ENCODE measurements at regions not wholly inside any gene's neighbourhood (a gene's known extent, or its start where the extent isn't known, plus 50 kb on each side); places are given as distances from the start of the nearest gene placed in this dataset.

GRCh38 chr4:33873791-33874190, 2370.5 kb downstream of the ARAP2 start:
- no peak for TF ChIP-seq CTCF (IDR thresholded peaks at IDR 0.05)
- no peak overlapping the region for H3K27ac ChIP-seq (ENCODE audit: low read depth in 1 of 2, low read length in 2 of 2)
- H3K4me3 Mint-ChIP-seq: no peak overlapping the region
- intact Hi-C loops (cut with DNase I, micrococcal nuclease): no loop called here
- H3K4me1 ChIP-seq (ENCODE audit: insufficient read depth, low read length): no peaks in the 10 kb centered on the region
- H3K27me3 Mint-ChIP-seq: no peaks in the 10 kb centered on the region
- no peak for ATAC-seq (ENCODE audit: poor library complexity)
- CTCF ChIA-PET: no interaction called here
- H3K9me3 ChIP-seq (ENCODE audit: control insufficient read depth in 1 of 2, insufficient read depth in 1 of 2, low read length in 2 of 2): no peaks in the 10 kb centered on the region
- H3K27me3 ChIP-seq (ENCODE audit: control insufficient read depth in 1 of 2, insufficient read depth in 2 of 2, low read length in 2 of 2): no peaks in the 10 kb centered on the region
- H3K4me3 ChIP-seq (ENCODE audit: low read length): no peak overlapping the region
- no peaks in the 10 kb centered on the region for H3K36me3 ChIP-seq (ENCODE audit: insufficient read depth, low read length)
- POLR2A ChIA-PET: no interaction called here
- DNase-seq: no peak
- H3K27ac Mint-ChIP-seq: no peak overlapping the region
- H3K4me1 Mint-ChIP-seq (ENCODE audit: low read depth): no peaks in the 10 kb centered on the region
- H3K9me3 Mint-ChIP-seq: peaks cover 19% of the 10 kb centered on the region
- H3K36me3 Mint-ChIP-seq (ENCODE audit: low read depth): no peaks in the 10 kb centered on the region

GRCh38 chr4:33878710-33879109, 2365.6 kb downstream of the ARAP2 start:
- no peaks in the 10 kb centered on the region for H3K4me1 ChIP-seq (ENCODE audit: insufficient read depth, low read length)
- Mint-ChIP-seq H3K36me3 (ENCODE audit: low read depth) (no peaks in the 10 kb centered on the region), H3K9me3 (peaks cover 15% of the 10 kb centered on the region), H3K27ac (no peak overlapping the region), H3K4me3 (no peak overlapping the region), H3K4me1 (ENCODE audit: low read depth) (no peaks in the 10 kb centered on the region), H3K27me3 (no peaks in the 10 kb centered on the region)
- no peak overlapping the region for H3K4me3 ChIP-seq (ENCODE audit: low read length)
- intact Hi-C loops (cut with DNase I, micrococcal nuclease): no loop called here
- ATAC-seq (ENCODE audit: poor library complexity): no peak
- no peaks in the 10 kb centered on the region for H3K27me3 ChIP-seq (ENCODE audit: control insufficient read depth in 1 of 2, insufficient read depth in 2 of 2, low read length in 2 of 2)
- H3K9me3 ChIP-seq (ENCODE audit: control insufficient read depth in 1 of 2, insufficient read depth in 1 of 2, low read length in 2 of 2): peaks cover 0 to 5% of the 10 kb centered on the region in 2 experiments
- ChIA-PET CTCF (no interaction called here), POLR2A (no interaction called here)
- H3K27ac ChIP-seq (ENCODE audit: low read depth in 1 of 2, low read length in 2 of 2): no peak overlapping the region
- no peak for TF ChIP-seq CTCF (IDR thresholded peaks at IDR 0.05)
- no peak for DNase-seq
- H3K36me3 ChIP-seq (ENCODE audit: insufficient read depth, low read length): no peaks in the 10 kb centered on the region

- POLR2A ChIA-PET: no interaction called here
- CTCF ChIA-PET: no interaction called here
- ATAC-seq (ENCODE audit: poor library complexity): no peak
Observed at GRCh38 chr4:33881176-33881575, 2363.1 kb downstream of the ARAP2 start.

More at GRCh38 chr4:33881176-33881575, 2363.1 kb downstream of the ARAP2 start:
- H3K4me3 Mint-ChIP-seq: no peak overlapping the region
- intact Hi-C loops (cut with DNase I, micrococcal nuclease): no loop called here
- H3K4me1 Mint-ChIP-seq (ENCODE audit: low read depth): no peaks in the 10 kb centered on the region
- no peaks in the 10 kb centered on the region for H3K36me3 Mint-ChIP-seq (ENCODE audit: low read depth)
- Histone ChIP-seq H3K9me3 (ENCODE audit: control insufficient read depth in 1 of 2, insufficient read depth in 1 of 2, low read length in 2 of 2) (peaks cover 0 to 5% of the 10 kb centered on the region in 2 experiments), H3K4me1 (ENCODE audit: insufficient read depth, low read length) (no peaks in the 10 kb centered on the region), H3K4me3 (ENCODE audit: low read length) (no peak overlapping the region), H3K27me3 (ENCODE audit: control insufficient read depth in 1 of 2, insufficient read depth in 2 of 2, low read length in 2 of 2) (no peaks in the 10 kb centered on the region), H3K27ac (ENCODE audit: low read depth in 1 of 2, low read length in 2 of 2) (no peak overlapping the region), H3K36me3 (ENCODE audit: insufficient read depth, low read length) (no peaks in the 10 kb centered on the region)
- H3K9me3 Mint-ChIP-seq: peaks cover 8% of the 10 kb centered on the region
- H3K27ac Mint-ChIP-seq: no peak overlapping the region
- TF ChIP-seq CTCF (IDR thresholded peaks at IDR 0.05): no peak
- DNase-seq: no peak
- H3K27me3 Mint-ChIP-seq: no peaks in the 10 kb centered on the region
